ENCODE measurements at regions not wholly inside any gene's neighbourhood (a gene's known extent, or its start where the extent isn't known, plus 50 kb on each side); places are given as distances from the start of the nearest gene placed in this dataset.

DNA sequence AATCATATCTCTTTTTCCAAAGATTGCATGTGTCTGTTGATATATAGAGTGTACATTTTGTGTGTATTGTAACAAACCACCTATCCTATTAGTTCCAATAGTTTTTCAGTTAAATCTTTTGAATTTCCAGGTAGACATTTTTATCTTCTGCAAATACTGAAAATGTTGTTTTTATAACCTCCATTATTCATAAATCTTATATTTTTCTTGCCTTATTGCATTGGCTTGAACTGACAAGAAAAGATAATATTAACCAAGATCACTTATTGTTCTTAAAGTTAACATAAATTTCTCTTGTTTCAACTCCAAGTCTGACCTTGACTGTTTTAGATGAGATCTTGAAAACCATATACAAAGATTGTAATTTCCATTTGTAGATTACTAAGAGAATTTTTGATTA is 251.6 kb downstream of the IRX2 start:
- H3K4me1 ChIP-seq (replicated peaks) = no peaks in the 10 kb centered on the region
- H3K36me3 ChIP-seq = no peaks in the 10 kb centered on the region
- no peak overlapping the region for H3K27ac ChIP-seq
- H3K27me3 ChIP-seq (replicated peaks; ENCODE audit: insufficient read depth) = no peaks in the 10 kb centered on the region
- intact Hi-C loops (cut with DNase I) = no loop called here
- no peak for TF ChIP-seq POLR2AphosphoS5 (IDR thresholded peaks at IDR 0.05)
- no peak for TF ChIP-seq POLR2A (IDR thresholded peaks at IDR 0.05)
- TF ChIP-seq, protein P1, sequence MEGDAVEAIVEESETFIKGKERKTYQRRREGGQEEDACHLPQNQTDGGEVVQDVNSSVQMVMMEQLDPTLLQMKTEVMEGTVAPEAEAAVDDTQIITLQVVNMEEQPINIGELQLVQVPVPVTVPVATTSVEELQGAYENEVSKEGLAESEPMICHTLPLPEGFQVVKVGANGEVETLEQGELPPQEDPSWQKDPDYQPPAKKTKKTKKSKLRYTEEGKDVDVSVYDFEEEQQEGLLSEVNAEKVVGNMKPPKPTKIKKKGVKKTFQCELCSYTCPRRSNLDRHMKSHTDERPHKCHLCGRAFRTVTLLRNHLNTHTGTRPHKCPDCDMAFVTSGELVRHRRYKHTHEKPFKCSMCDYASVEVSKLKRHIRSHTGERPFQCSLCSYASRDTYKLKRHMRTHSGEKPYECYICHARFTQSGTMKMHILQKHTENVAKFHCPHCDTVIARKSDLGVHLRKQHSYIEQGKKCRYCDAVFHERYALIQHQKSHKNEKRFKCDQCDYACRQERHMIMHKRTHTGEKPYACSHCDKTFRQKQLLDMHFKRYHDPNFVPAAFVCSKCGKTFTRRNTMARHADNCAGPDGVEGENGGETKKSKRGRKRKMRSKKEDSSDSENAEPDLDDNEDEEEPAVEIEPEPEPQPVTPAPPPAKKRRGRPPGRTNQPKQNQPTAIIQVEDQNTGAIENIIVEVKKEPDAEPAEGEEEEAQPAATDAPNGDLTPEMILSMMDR (IDR thresholded peaks at IDR 0.05) = no peak
- no peak for DNase-seq (ENCODE audit: low spot score)
- H3K9me3 ChIP-seq = no peaks in the 10 kb centered on the region
- no peak overlapping the region for H3K4me3 ChIP-seq

DNA sequence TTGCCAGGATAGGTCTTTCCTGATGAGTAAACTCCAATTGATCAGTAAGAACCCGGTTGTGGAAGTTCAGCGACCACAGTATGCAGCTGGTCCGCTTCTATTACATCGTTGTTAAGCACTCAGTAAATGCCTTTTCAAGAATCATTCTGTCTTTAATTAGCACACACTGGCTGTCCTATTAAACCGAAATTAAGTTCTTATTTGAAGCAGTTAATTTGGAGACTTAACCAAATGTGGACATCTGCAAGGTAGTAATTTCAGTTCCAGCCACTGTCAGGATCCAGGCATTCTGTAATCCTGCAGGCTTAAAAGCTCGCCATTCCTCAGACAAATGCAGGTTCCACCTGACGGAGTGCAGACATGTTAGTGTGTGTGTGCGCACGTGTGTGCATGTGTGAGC is 254.6 kb downstream of the IRX2 start:
- no peak for DNase-seq (ENCODE audit: low spot score)
- TF ChIP-seq POLR2A (IDR thresholded peaks at IDR 0.05) = no peak
- TF ChIP-seq, protein P1 (IDR thresholded peaks at IDR 0.05) = no peak
- TF ChIP-seq POLR2AphosphoS5 (IDR thresholded peaks at IDR 0.05) = no peak
- H3K4me3 ChIP-seq = no peak overlapping the region
- WGBS = 70% methylated on average over 9 of the region's 9 CpGs
- no peaks in the 10 kb centered on the region for H3K4me1 ChIP-seq (replicated peaks)
- no peaks in the 10 kb centered on the region for H3K36me3 ChIP-seq
- H3K27ac ChIP-seq = no peak overlapping the region
- no peaks in the 10 kb centered on the region for H3K9me3 ChIP-seq
- intact Hi-C loops (cut with DNase I) = no loop called here
- H3K27me3 ChIP-seq (replicated peaks; ENCODE audit: insufficient read depth) = no peaks in the 10 kb centered on the region

DNA sequence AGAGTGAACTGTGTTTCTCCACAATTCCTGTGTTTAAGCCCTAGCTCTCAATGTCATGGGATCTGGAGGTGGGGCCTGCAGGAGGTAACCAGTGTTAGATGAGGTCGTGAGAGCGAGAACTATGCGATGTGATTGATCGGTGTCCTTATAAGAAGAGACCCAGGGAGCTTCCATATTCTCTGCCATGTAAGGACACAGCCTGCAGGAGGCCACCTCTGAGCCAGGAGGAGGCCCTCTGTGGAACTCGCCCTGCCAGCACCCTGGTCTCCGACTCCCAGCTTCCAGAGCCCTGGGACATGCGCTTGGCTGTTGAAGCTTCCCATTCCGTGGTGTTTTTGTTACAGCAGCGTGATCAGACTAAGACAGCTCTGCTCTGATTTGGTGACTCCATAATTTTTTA is 255.4 kb downstream of the IRX2 start:
- intact Hi-C loops (cut with DNase I) = no loop called here
- Histone ChIP-seq H3K27ac (no peak overlapping the region), H3K4me3 (no peak overlapping the region), H3K27me3 (replicated peaks; ENCODE audit: insufficient read depth) (no peaks in the 10 kb centered on the region), H3K9me3 (no peaks in the 10 kb centered on the region), H3K36me3 (no peaks in the 10 kb centered on the region), H3K4me1 (replicated peaks) (no peaks in the 10 kb centered on the region)
- WGBS = 92% methylated on average over 9 of the region's 9 CpGs
- TF ChIP-seq POLR2AphosphoS5 (IDR thresholded peaks at IDR 0.05) = no peak
- TF ChIP-seq, protein P1 (IDR thresholded peaks at IDR 0.05) = no peak
- no peak for TF ChIP-seq POLR2A (IDR thresholded peaks at IDR 0.05)
- DNase-seq (ENCODE audit: low spot score) = no peak

DNA sequence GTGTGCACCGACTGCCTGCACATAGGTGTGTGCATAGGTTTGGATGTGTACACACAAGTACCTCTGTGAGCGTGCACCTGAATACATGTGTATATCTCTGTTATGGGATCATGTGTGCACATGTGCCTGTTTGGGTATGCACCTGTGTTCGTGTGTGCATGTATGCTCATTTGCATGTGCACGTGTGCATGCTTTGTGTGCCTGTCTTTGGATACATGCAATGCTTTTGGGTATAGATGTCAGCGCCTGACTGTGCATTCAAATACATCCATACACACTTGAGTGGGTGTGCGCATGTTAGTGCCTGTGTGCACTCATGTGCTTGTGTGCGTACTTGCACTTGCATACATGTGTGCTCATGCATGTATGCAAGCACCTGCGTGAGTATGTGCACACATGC is 258.1 kb downstream of the IRX2 start:
- H3K9me3 ChIP-seq = no peaks in the 10 kb centered on the region

DNA sequence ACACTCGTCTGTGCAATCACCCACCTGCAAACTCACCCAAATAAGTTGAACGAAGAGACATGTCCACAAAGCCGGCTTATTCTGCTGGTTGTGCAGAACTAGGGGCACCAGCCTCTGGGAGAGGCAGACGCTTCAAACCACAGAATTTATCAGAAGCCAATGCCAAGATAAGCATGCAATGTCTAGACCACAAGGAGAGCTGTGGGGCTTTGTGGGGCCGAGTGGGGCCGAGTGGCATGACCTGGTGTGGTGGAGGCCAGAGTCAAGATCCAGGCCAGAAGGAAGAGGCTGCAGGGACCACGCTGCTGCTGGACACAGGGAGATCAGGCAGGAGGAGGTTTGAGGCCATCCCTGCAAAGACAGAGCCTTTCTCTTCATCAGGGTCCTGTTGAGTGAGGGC is 259.0 kb downstream of the IRX2 start:
- no peaks in the 10 kb centered on the region for H3K4me1 ChIP-seq (replicated peaks)
- no peak for TF ChIP-seq POLR2AphosphoS5 (IDR thresholded peaks at IDR 0.05)
- TF ChIP-seq, protein P1 (IDR thresholded peaks at IDR 0.05) = no peak
- no peak for TF ChIP-seq POLR2A (IDR thresholded peaks at IDR 0.05)
- no peaks in the 10 kb centered on the region for H3K9me3 ChIP-seq
- H3K36me3 ChIP-seq = no peaks in the 10 kb centered on the region
- no peak overlapping the region for H3K27ac ChIP-seq
- no peak for DNase-seq (ENCODE audit: low spot score)
- intact Hi-C loops (cut with DNase I) = no loop called here
- H3K4me3 ChIP-seq = no peak overlapping the region
- no peaks in the 10 kb centered on the region for H3K27me3 ChIP-seq (replicated peaks; ENCODE audit: insufficient read depth)
- WGBS = 69% methylated on average over 7 of the region's 7 CpGs

More for the DNA sequence above, 258.1 kb downstream of the IRX2 start:
- WGBS = 98% methylated on average over 8 of the region's 8 CpGs
- Histone ChIP-seq H3K27ac (no peak overlapping the region), H3K4me3 (no peak overlapping the region), H3K36me3 (no peaks in the 10 kb centered on the region), H3K4me1 (replicated peaks) (no peaks in the 10 kb centered on the region), H3K27me3 (replicated peaks; ENCODE audit: insufficient read depth) (no peaks in the 10 kb centered on the region)
- intact Hi-C loops (cut with DNase I) = no loop called here
- DNase-seq (ENCODE audit: low spot score) = no peak
- TF ChIP-seq, protein P1 (IDR thresholded peaks at IDR 0.05) = no peak
- TF ChIP-seq POLR2A (IDR thresholded peaks at IDR 0.05) = no peak
